ENCODE measurements at regions not wholly inside any gene's neighbourhood (a gene's known extent, or its start where the extent isn't known, plus 50 kb on each side); places are given as distances from the start of the nearest gene placed in this dataset.

DNA sequence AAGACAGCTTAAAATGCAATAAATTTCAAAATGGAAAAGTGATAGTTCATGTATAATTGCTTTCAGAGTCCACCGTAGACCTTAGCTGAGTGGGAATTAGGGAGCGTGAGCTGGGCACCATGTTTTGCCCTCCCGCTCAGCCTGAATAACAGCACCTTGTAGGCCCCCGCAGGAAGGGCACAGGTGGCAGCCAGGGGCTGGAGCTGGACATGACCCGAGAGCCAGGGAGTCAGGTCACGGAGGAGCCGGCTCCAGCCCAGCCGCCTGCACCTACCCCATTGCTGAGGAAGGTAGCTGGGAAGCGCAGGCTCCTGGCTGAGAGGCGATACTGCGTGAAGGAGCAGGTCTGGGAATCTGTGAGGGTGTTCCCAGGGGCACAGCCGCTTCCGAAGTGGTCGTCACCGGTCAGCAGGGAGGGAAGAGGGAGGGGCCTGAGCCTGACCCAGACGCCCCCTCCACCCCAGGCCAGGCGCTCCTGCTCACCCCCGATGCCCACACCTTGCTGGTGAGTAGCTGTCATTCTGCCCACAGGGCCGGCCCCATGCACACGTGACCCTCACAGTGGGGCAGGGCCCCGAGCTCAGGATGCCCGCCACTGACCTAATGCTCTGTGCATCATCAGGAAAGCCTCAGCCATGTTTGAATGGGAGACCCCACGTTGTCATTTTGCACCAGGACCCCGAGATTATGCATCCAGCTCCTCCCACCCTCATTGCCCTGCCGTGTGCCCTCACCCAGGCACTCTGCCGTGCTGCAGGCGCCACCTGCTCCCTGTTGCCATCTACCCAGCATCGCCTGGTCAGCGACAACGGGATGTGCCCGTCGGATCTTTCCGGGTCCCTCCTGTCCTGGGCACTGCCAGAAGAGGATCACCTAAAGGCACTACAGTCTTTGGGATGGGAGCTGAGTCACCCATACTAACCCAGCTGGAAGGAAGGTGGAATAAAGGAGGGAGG, 129.2 kb upstream of the TCERG1L start:
- intact Hi-C loops (cut with micrococcal nuclease) = no loop called here
- Mint-ChIP-seq H3K9me3 (no peaks in the 10 kb centered on the region), H3K4me3 (no peak overlapping the region), H3K36me3 (ENCODE audit: low read depth) (no peaks in the 10 kb centered on the region), H3K27ac (no peak overlapping the region), H3K27me3 (ENCODE audit: insufficient read depth) (no peaks in the 10 kb centered on the region), H3K4me1 (ENCODE audit: low read depth) (no peaks in the 10 kb centered on the region)
- DNase-seq (ENCODE audit: low spot score) = no peak

DNA sequence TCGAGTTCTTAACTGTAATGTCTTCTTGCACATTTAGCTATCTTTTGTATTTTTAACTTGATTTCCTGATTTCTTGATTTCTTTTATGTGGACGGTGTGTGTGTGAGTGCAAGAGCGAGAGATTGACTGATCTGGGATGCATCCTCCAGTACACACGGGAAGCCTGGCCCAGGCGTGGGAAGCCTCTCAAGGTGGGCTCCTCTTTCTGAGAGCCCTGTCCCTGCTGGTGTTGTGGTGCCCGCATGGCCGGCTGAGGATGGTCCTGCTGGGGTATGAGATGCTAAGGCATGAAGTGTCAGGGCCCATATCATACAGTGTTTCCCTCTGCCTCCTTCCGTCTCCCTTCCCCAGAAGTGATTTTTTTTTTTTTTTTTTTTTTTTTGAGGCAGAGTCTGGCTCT, 130.8 kb upstream of the TCERG1L start:
- intact Hi-C loops (cut with micrococcal nuclease) = no loop called here
- H3K36me3 Mint-ChIP-seq (ENCODE audit: low read depth) = no peaks in the 10 kb centered on the region
- H3K27me3 Mint-ChIP-seq (ENCODE audit: insufficient read depth) = no peaks in the 10 kb centered on the region
- no peaks in the 10 kb centered on the region for H3K9me3 Mint-ChIP-seq
- DNase-seq (ENCODE audit: low spot score) = no peak
- no peak overlapping the region for H3K4me3 Mint-ChIP-seq
- no peak overlapping the region for H3K27ac Mint-ChIP-seq
- no peaks in the 10 kb centered on the region for H3K4me1 Mint-ChIP-seq (ENCODE audit: low read depth)

DNA sequence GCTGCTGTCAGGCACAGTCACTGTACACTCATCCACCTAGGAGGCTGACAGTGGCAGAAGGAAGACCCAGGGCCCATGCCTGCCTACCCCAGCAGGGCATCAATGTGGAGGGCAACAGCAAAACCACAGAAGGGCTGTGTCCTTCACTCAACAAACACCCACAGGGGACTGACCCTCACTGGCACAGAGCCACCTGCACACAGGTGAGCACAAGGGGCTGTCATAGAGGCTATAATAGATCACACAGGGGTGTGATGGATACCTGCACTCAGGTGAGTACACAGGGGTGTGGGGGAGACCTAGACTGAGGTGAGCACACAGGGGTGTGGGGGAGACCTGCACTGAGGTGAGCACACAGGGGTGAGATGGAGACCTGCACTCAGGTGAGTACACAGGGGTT, 132.8 kb upstream of the TCERG1L start:
- Mint-ChIP-seq H3K4me1 (ENCODE audit: low read depth) (no peaks in the 10 kb centered on the region), H3K27me3 (ENCODE audit: insufficient read depth) (no peaks in the 10 kb centered on the region), H3K4me3 (no peak overlapping the region), H3K27ac (no peak overlapping the region), H3K9me3 (no peaks in the 10 kb centered on the region), H3K36me3 (ENCODE audit: low read depth) (no peaks in the 10 kb centered on the region)
- DNase-seq (ENCODE audit: low spot score) = no peak
- intact Hi-C loops (cut with micrococcal nuclease) = no loop called here

DNA sequence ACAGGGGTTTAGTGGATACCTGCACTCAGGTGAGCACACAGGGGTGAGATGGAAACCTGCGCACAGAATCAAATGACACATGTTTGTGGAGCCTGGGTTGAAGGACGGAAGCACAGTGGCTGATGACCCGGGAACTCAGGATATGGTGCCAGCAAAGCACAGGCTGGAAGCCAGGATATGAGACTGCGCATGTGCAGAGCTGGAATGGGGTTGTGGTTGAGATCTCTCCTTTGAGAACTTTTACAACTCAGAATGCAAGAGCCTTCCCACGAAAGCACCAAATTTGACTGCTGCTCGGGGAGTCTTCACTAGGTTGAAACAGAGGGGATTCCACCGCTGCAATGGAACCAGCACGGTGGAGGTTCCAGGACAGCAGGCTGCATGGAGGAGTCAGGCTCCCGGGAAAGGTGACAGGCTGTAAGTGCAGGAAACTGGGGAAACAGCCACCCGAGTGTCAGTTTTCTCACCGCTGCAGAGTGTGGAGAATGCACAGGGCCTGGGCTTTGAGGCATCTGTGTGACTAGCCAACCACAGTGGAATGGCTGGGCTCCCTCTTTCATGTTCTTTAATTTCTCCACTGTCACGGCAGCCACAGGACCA, 133.4 kb upstream of the TCERG1L start:
- Mint-ChIP-seq H3K36me3 (ENCODE audit: low read depth) (no peaks in the 10 kb centered on the region), H3K4me3 (no peak overlapping the region), H3K27me3 (ENCODE audit: insufficient read depth) (no peaks in the 10 kb centered on the region), H3K4me1 (ENCODE audit: low read depth) (no peaks in the 10 kb centered on the region), H3K27ac (no peak overlapping the region), H3K9me3 (no peaks in the 10 kb centered on the region)
- intact Hi-C loops (cut with micrococcal nuclease) = no loop called here
- DNase-seq (ENCODE audit: low spot score) = no peak

DNA sequence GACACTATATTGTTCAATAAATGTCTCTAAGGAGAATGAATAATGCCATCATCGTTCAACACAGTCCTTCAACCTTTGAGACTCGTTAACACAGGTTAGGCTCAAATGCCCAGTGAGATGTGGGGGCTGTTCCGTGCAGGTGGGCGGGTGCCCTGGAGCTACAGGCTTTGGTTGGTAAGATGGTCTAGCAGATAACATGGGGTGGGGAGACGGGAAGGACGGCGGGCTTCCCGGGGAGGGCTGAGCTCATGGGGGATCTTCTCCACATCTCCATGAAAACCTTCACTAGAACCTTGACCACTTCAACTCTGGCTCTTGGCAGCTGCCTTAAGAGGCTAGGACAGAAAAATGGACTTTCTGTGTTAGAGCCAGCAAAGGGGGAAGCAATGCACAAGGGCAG, 134.1 kb upstream of the TCERG1L start:
- Mint-ChIP-seq H3K4me3 (no peak overlapping the region), H3K9me3 (no peaks in the 10 kb centered on the region), H3K4me1 (ENCODE audit: low read depth) (no peaks in the 10 kb centered on the region), H3K27me3 (ENCODE audit: insufficient read depth) (no peaks in the 10 kb centered on the region), H3K27ac (no peak overlapping the region), H3K36me3 (ENCODE audit: low read depth) (no peaks in the 10 kb centered on the region)
- intact Hi-C loops (cut with micrococcal nuclease) = no loop called here
- no peak for DNase-seq (ENCODE audit: low spot score)

DNA sequence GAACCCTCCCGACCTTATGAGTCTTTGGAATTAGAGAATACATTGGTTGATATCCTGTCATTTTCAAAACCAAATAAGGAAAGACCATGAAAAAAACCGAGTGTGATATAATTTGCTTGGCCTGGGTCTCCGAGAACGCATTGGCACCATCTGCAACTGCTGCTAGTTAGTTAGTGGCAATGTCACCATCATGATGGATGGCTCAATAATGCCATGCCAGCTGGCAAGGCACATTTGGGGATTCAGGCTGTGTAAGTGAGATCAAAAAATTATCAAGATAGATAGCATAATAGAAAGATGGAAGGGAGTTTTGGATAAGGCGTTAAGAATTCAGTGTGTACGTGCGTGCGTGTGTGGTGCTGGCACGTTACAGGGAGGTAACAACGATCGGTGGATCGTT, 134.7 kb upstream of the TCERG1L start:
- intact Hi-C loops (cut with micrococcal nuclease) = no loop called here
- H3K4me3 Mint-ChIP-seq = no peak overlapping the region
- DNase-seq (ENCODE audit: low spot score) = no peak
- H3K36me3 Mint-ChIP-seq (ENCODE audit: low read depth) = no peaks in the 10 kb centered on the region
- H3K9me3 Mint-ChIP-seq = no peaks in the 10 kb centered on the region
- H3K27ac Mint-ChIP-seq = no peak overlapping the region
- H3K4me1 Mint-ChIP-seq (ENCODE audit: low read depth) = no peaks in the 10 kb centered on the region
- no peaks in the 10 kb centered on the region for H3K27me3 Mint-ChIP-seq (ENCODE audit: insufficient read depth)

DNA sequence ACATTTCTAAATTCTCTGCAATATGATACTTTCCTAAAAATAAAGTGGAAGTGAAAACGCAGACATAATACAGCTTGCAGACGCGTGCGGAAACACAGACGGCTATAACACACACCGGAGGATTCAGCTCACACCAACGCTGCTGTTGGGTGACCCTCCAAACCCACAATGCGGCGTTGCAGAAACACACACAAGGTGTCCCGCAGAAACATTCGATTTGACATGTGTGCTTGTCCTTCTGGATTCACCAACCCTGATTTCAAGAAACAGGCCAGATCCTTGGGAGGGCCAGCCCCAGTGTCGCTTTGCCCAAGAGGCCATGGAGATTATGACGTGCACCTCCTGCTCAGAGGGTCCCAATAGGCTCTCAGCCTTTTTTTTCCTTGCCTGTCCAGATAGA, 136.7 kb upstream of the TCERG1L start:
- Mint-ChIP-seq H3K27ac (no peak overlapping the region), H3K4me3 (no peak overlapping the region), H3K27me3 (ENCODE audit: insufficient read depth) (peaks cover 7% of the 10 kb centered on the region), H3K9me3 (no peaks in the 10 kb centered on the region), H3K36me3 (ENCODE audit: low read depth) (no peaks in the 10 kb centered on the region), H3K4me1 (ENCODE audit: low read depth) (no peaks in the 10 kb centered on the region)
- DNase-seq (ENCODE audit: low spot score) = no peak
- intact Hi-C loops (cut with micrococcal nuclease) = no loop called here

DNA sequence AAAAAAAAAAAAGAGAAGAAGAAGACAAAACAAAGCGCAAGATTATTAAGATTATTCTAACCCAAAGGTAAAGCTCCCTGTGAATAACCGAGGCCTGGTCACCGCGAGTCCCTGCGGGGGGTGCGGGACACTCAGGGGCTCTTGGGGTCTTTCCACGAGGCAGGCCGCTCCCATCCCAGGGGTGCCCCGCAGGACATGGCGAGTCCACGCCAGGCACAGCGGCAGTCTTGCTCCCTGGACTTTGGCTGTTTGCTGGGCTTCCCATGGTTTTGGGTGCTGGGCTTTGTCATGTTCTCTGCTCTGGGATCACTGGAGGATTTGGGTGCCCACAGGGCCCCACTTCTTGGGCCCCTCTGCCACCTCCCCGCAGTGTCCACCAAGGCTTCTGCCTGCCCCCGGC, 137.4 kb upstream of the TCERG1L start:
- Mint-ChIP-seq H3K27me3 (ENCODE audit: insufficient read depth) (peaks cover 7% of the 10 kb centered on the region), H3K9me3 (no peaks in the 10 kb centered on the region), H3K27ac (no peak overlapping the region), H3K4me3 (no peak overlapping the region), H3K36me3 (ENCODE audit: low read depth) (no peaks in the 10 kb centered on the region), H3K4me1 (ENCODE audit: low read depth) (no peaks in the 10 kb centered on the region)
- intact Hi-C loops (cut with micrococcal nuclease) = no loop called here
- no peak for DNase-seq (ENCODE audit: low spot score)

DNA sequence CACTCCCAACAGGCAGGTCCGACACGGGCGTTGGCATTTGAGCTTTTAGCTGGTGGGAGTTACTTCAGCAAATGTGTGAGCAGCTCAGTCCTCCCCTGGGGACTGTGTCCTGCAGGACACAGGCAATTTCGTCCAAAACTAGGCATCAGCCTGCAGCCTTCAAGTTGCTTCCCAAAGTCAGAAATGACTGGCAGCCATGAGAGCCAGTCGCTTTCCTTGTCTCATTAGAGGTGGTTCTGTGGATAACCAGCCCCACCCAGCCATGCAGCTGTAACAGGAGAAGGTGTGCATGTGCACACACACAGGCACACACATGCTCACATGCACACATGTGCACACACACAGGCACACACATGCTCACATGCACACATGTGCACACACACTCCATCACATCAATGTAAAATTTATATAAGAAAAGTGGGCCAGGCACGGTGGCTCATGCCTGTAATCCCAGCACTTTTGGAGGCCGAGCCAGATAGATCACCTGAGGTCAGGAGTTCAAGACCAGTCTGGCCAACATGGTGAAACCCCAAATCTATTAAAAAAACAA, 138.8 kb upstream of the TCERG1L start:
- Mint-ChIP-seq H3K27ac (no peak overlapping the region), H3K36me3 (ENCODE audit: low read depth) (no peaks in the 10 kb centered on the region), H3K4me1 (ENCODE audit: low read depth) (no peaks in the 10 kb centered on the region), H3K9me3 (no peaks in the 10 kb centered on the region), H3K27me3 (ENCODE audit: insufficient read depth) (peaks cover 9% of the 10 kb centered on the region), H3K4me3 (no peak overlapping the region)
- DNase-seq (ENCODE audit: low spot score) = no peak
- intact Hi-C loops (cut with micrococcal nuclease) = no loop called here

DNA sequence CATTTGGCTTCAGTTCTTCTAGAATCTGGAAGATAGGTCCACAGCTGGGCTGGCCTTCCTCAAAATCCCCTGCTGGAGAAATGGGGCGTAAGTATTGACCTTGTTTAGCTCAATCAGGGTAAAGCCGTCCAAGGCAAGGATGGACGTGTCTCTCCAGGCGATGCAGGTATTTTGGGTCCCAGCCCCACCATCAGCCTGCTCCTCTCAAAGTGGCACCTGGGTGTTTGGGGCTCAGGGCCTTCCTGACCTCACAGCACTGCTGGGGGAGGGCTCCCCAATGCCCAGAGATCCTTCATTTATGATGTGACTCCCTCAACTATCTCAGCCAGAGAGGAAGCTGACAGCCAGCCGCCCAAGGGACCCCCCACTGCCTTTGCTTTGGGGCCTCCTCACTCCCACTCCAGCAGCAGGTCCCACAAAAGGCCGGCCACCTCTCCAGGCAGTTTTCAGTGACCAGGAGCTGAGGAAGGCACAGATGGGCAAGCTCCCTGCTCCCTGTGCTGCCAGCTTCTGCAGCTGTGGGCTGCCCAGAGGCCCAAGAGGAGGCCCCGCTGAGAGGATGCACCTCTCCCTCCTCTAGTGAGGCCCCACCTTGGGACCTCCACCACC, 140.0 kb upstream of the TCERG1L start:
- Mint-ChIP-seq H3K27ac (no peak overlapping the region), H3K27me3 (ENCODE audit: insufficient read depth) (peaks cover 9% of the 10 kb centered on the region), H3K4me3 (no peak overlapping the region), H3K4me1 (ENCODE audit: low read depth) (no peaks in the 10 kb centered on the region), H3K9me3 (no peaks in the 10 kb centered on the region), H3K36me3 (ENCODE audit: low read depth) (no peaks in the 10 kb centered on the region)
- DNase-seq (ENCODE audit: low spot score) = no peak
- intact Hi-C loops (cut with micrococcal nuclease) = no loop called here

DNA sequence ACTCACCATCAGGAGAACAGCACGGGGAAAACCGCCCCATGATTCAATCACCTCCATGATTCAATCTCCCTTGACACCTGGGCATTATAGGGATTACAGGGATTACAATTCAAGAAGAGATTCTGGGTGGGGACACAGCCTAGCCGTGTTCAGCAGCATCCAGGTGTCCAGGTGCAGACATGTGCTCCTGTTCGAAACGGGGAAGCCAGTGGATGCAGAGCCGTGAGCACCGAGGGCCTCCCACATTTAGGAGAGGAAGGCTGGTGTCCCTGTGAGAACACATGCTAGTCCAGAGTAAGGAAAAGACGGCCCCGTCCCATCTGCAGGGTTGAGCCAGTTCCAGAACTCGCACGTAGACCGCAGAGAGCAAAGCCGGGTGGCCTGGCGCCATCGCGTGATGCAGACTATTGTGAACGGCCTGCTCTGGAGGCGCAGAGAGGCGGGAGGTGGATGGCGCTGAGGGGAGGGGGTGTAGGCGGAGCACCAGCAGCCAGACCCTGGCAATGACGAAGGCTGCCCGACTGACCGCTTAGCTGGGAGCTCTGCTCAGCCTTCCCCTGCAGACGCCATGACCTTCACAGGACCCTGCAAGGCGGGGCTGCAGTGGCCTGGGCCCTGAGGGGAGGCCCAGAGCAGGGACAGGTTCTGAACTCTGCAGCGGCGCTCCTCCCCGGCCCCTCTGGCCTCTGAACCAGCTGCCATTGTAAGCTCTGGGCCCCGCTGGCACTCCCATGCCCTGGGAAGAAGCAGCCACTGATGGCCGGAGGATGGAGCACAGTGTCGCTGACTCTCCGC, 141.6 kb upstream of the TCERG1L start:
- no peak overlapping the region for H3K27ac Mint-ChIP-seq

DNA sequence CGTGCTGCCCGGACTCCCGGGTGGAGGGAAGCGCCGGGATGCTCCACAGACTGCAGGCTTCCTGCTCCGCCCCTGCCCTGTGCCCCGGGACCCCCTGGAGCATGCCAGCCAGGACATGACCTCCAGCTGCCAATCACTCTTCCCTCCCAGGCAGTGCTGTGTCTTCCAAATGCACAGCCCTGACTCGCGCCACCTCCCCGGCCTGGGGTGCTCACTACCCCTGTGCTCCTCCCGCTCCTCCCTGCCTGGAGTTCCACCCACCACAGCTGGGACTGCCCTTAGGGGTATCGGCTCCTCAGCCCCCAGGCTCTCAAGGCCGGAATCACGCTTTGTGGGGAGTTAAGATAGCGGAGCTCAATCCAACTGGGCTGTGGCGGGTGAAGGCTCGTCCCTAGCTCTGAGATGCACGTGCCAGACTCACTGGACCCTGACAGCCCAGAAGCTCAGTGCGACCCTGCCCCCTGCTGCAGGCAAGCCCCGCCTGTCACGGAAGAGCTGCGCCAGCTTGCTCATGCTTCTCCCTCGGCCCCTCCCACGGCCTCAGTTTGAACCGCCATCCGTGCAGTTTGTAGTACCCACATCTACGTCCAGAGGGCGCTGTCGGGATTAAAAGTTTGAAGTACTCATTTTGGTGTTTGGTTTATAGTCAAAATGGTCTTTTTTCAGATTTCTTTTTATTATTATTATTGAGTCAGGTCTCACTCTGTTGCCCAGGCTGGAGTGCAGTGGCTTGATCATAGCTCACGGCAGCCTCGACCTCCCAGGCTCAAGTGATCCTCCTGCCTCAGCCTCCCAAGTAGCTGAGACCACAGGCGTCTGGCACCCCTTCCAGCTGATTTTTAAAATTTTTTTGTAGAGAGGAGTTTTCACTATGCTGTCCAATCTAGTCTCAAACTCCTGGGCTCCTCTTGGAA, 142.5 kb upstream of the TCERG1L start:
- Mint-ChIP-seq H3K27me3 (ENCODE audit: insufficient read depth) (peaks cover 9% of the 10 kb centered on the region), H3K9me3 (no peaks in the 10 kb centered on the region), H3K4me1 (ENCODE audit: low read depth) (no peaks in the 10 kb centered on the region), H3K27ac (no peak overlapping the region), H3K36me3 (ENCODE audit: low read depth) (no peaks in the 10 kb centered on the region), H3K4me3 (no peak overlapping the region)
- peak; percentile 47 for DNase-seq (ENCODE audit: low spot score)
- intact Hi-C loops (cut with micrococcal nuclease) = loop anchor here (2.0 kb wide), 1 partner anchor 421 kb away; no protein-coding TSS in a partner anchor

More for the DNA sequence above, 141.6 kb upstream of the TCERG1L start:
- no peaks in the 10 kb centered on the region for H3K4me1 Mint-ChIP-seq (ENCODE audit: low read depth)
- DNase-seq (ENCODE audit: low spot score) = no peak
- no peak overlapping the region for H3K4me3 Mint-ChIP-seq
- no peaks in the 10 kb centered on the region for H3K9me3 Mint-ChIP-seq
- no peaks in the 10 kb centered on the region for H3K36me3 Mint-ChIP-seq (ENCODE audit: low read depth)
- intact Hi-C loops (cut with micrococcal nuclease) = no loop called here
- peaks cover 9% of the 10 kb centered on the region for H3K27me3 Mint-ChIP-seq (ENCODE audit: insufficient read depth)
